ENCODE measurements at regions not wholly inside any gene's neighbourhood (a gene's known extent, or its start where the extent isn't known, plus 50 kb on each side); places are given as distances from the start of the nearest gene placed in this dataset.
"Not testable (repeated sequence)": the region's sequence is repeated elsewhere in the genome, so short reads cannot be mapped to it uniquely, and the experiment has no call there.

DNA sequence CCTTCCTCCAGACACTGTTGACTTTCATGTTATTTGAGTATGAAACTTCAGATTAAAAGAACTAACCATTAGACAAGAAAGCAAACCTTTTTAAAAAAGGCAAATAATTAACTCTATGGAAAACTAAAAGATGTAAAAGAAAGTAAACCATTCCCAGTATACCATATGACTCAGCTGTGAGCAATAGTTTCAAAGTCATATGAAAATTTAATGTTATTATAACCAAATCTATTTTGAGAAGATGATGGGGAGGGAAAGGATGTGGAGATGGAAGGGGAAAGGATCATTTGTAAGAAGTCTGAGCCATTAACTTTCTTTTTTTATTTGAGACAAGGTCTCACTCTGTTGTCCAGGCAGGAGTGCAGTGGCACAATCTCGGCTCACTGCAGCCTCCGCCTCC is 131.8 kb downstream of the IRX5 start:
- no peak for DNase-seq (ENCODE audit: low read depth)

DNA sequence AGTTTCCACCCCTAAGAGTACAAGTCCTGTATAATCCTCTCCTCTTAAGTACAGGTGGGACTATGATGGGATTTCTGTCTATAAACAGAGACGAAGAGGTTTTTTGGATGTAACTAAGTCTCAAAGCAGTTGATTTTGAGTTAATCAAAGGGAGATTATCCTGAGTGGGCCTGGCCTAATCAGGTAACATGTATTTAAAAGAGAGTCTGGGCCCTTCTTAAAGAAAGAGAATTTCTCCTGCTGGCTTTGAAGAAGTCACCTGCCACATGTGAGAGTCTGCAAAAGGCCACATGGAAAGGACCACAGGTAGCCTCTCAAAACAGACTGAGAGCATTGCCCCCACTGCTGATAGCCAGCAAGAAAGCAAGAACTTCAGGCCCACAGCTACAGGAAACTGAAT is 142.3 kb downstream of the IRX5 start:
- no peak for DNase-seq (ENCODE audit: low read depth)

DNA sequence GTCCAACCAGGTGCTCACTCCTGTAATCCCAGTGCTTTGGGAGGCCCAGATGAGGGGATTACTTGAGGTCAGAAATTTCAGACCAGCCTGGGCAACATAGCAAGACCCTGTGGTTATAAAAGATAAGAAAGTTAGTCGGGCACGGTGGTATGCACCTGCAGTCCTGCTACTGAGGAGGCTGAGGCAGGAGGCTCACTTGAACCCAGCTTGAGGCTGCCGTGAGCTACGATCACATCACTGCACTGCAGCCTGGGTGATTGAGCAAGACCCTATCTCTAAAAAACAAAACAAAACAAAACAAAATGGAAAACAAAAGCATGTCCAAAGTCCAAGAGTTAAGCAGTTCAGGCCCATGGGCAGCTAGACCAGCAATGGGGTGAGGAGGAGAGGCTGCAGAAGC is 143.2 kb downstream of the IRX5 start:
- DNase-seq (ENCODE audit: low read depth) = no peak

DNA sequence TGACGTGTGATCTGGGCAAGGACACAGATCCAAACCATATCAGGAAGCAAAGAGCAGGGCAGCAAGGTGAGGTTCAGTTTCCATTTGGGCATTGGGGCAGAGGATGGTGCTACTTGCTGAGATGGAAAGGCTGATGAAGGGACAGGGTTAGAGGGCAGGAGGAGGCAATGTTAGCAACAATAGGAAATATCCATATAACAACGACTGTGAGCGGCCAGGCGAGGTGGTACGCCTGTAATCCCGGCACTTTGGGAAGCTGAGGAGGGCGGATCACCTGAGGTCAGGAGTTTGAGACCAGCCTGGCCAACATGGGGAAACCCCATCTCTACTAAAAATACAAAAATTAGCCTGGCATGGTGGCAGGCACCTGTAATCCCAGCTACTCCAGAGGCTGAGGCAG is 144.5 kb downstream of the IRX5 start:
- DNase-seq (ENCODE audit: low read depth) = not testable (repeated sequence)

DNA sequence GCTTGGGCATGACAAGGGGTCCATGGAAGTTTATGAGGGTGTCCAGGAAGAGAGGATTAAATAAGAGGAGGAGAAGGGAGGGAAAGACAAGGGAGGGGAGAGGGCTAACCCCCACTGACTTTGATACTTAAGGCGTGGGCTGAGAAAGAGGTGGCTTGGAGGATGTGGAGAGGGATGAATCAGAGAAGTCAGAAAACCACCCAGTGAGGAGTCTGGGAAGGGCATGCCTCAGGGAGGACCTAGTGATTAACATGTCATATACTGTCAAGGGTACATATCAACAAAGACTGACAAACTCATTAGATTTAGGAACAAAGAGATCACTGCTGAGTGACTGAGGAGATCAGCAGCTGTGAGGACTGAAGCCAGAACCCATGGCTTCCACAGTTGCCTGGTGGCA is 145.4 kb downstream of the IRX5 start:
- no peak for DNase-seq (ENCODE audit: low read depth)

DNA sequence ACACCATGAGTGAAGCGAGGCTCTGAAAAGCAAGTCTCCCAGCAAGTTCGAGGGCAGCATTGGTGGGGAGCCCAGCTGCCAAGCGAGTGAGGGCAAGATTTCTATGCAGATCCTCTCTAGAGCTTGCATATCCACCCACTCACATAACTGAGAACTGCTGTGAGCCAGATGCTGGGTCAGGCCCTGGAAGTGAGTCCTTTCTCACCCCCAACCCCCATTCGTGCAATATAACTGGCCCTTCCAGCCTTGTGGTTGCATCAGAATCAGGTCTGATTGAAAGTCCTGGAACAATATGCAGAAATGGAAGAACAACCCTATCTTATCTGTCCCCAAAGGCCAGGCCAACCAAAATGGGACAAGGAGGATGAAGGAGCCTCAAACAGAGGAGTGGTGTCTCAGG is 146.6 kb downstream of the IRX5 start:
- DNase-seq (ENCODE audit: low read depth) = no peak

DNA sequence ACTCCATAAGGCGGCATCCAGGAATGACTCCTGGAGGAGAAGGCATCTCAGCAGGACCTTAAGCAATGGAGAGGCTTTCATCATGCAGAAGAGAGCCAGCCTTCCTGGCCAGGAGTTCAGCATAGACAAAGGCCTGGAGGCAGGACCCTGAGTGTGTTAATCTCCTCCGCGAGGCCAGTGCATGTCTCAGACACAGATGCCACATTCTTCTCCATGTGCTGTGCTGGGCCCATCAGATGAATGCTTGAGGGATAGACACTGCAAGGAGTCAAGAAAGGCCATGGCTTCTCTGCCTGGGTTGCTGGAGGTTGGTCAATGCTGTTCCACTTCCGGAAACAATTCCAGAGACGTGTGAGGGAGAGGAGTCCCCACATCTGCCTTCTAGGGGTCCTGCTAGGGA is 147.5 kb downstream of the IRX5 start:
- DNase-seq (ENCODE audit: low read depth) = no peak

DNA sequence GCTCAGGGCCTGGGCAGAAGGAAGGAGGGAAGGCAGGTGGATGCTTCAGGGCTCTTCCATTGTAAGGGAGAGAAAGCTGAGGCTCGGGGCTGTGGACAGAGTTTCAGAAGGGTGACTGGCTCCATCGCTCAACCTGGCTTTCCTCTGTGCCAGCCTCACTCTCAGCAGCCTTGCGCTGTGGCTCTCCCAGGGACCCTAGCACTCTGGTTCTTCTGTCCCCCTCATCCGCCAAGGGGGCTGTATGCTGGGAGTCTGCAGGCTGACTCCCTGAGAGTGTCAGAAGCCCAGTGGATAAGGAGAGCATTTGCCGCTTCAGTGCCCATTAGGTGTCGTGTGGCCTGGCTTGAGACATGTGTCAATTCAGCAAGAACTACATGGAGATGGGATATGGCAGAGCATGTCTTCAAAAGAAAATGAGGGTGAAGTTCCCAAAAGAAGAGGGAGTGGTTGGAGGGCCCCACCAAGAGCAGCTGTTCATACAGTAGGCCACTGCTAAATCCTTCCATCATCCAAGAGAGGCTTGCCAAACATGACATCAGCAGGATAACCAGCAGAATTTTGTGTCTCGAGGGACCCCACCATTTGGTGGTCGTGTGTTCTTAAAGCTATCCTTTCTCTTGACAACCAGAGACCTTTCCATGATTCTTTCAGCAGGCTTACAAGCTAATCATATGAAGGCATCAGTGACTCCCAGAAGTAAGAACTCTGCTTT is 148.2 kb downstream of the IRX5 start:
- no peak for DNase-seq (ENCODE audit: low read depth)

DNA sequence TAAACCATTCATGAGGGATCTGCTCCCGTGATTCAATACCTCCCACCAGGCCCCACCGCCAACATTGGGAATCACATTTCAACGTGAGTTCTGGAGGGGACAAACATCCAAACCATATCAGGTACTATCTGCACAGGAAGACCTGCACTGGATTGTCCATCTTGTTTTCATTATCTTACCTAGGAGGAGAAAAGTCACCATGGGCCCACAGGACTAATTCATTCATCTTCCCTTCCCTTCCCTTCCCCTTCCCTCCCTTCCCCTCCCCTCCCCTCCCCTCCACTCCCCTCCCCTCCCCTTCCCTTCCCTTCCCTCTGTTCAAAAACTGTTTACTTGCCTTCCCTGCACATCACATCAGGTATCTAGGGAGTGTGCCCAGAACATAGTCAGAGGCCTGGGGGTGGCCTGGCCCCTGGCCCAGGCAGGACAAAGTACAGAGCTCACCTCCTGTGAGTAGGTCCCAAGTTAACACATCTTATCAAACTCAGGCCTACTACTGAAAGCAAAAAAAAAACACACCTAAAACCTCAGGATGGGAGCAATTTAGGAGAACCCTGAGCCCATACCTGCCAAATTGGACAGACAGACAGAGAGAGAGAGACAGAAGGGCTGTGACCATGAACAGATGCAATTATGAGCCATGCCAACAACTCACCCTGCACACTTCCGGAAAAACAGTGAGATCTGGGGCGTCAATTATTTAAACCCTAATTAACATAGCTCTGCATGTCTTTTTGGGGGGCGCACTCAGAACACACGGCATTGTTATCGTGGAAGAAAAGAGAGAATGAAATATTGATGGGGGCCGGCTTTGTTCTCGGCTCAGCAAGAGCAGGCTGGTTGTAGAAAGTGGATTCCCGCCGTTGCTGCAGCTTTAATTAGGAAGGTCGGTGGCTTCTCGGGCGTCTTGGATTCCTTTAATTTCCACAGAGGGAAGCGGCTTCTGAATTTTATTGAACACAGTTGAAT is 151.2 kb downstream of the IRX5 start:
- DNase-seq (ENCODE audit: low read depth) = no peak

DNA sequence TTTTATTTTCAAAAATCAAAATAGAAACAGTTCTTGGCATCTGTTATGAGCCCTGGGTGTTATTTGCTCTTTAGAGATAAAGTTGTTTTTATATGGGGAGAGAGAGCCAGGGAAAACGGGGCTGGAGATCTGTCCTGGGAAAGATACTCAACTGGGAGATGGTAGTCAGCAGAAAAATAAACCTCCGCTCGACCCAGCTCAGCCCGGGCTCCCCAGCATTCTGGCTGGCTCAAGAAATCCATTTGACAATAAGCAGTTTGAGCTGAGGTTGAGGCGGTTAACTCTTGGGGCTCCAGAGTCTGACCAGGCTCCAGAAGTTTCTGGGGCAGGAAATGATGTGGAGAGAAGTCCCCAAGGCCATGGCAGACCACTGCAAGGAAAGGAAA is 151.9 kb downstream of the IRX5 start:
- no peak for DNase-seq (ENCODE audit: low read depth)

DNA sequence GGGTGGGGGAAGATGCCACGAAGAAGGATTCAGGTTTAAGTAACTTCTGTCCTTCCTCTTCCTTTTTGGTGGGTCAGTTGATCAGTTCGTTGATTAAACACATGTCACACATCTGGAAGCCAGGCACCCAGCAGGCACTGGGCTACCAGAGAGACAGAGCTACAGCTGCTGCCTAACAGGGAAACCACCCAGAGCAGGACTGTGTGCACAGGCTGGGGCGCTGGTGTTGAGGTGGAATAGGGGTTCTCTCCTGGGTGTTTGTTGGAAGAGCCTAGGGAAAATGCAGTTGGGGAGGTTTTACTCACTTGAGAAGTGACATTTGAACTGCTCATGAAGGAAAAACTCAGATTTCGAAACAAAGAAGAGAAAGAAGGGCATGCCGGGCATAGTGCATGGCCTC is 152.4 kb downstream of the IRX5 start:
- DNase-seq (ENCODE audit: low read depth) = no peak

DNA sequence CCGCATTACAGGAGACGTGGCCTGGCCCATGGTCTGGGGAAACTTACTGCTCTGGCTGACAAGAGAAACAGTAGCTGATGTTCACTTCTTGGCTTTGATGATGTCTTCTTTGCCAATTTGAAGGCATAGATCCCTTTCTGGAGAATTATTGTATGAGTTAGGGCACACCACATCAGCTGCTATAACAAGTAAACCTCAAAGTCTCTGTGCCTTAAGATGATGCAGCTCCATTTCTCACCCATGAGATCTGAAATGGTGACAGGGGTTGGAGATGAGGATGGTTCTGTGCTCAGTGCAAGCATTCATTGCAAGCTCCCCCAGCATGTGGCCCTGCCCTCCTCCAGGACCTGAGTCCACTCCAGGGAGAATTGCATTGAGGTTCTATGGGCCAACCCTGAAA is 157.4 kb downstream of the IRX5 start:
- DNase-seq (ENCODE audit: low read depth) = no peak

DNA sequence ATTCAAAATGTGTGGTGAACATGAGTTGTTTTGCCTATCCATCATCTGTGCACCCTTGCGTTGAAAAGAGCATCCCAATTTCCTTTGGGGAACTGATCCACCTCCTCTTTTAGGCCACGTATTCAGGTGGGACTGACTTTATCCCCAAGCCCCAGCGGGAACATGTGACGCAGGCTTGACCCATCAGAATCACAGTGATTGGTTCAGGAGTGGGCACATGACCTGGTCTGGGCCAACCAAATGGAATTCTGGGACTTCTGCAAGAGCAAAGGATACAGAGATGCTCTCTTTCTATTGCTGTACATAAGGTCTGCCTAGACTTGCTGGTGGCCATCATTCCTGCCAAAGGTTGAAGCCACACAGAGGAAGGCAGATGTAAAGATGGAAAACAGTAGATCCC is 158.9 kb downstream of the IRX5 start:
- no peak for DNase-seq (ENCODE audit: low read depth)

DNA sequence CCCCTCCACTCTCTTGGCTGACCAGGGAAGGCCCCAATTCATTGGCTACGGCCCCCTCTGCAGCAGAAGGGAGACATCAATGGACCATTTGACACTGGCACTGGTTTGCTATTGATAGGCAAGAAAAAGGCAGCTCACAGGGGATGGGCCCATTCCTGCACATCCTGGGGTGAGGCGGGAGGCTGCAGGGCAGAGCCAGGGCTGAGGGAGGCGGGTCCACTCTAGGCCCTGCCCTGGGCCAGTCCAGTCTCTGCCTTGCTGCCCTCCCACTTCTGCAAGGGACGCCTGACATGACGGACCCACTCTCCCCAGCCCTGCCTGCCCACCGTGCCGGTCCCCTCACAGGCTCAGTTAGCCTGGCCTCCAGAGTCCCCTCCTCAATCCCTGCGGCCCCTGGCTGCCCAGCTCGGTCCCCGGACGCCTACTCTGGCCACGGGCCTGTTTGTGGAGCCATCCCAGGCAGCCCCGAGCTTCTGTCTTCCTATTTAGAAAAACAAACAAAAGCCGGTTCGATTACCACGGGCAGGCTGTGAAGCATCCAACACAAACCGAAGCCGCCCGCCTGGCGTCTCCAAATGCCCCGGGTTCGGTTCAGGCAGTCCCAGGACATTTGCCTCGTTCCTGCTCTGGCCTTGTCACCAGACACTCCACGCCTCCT is 160.7 kb downstream of the IRX5 start:
- DNase-seq (ENCODE audit: low read depth) = no peak

DNA sequence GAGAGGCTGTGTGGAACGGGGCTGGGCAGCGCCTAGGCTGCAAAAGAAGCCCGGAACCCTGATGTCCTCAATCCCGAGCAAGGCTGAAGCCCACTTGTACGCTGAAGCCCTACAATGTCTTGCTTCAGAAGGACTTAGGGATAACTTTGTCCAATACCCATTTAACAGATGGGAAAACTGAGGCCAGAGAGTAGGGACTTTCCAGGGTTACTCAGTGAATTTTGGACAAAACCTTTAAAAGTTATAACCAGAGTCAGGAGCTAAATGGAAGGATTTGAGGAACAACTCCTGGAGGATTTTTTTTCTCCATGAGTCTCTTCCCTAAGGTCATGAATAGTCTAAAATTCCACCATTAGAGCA is 161.2 kb downstream of the IRX5 start:
- no peak for DNase-seq (ENCODE audit: low read depth)

DNA sequence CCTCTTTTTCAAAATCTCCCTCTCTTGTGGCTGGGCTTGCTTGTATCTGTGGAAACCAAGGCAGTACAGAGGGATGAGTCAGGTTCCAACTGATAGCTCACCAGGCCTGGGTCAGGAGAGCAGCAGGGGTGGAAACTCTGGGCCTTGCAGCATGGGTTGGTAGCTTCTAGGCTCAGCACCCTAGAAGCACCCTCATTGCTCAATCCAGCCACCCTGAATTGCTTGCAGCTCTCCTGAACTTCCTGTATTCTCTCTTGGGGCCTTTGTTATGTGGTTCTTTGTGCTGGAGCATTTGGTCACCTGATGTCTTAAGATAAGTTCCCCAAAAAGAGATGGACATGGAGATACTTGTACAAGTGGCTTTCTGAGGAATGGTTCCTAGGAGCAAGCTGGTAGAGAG is 169.4 kb downstream of the IRX5 start:
- no peak for DNase-seq (ENCODE audit: low read depth)

DNA sequence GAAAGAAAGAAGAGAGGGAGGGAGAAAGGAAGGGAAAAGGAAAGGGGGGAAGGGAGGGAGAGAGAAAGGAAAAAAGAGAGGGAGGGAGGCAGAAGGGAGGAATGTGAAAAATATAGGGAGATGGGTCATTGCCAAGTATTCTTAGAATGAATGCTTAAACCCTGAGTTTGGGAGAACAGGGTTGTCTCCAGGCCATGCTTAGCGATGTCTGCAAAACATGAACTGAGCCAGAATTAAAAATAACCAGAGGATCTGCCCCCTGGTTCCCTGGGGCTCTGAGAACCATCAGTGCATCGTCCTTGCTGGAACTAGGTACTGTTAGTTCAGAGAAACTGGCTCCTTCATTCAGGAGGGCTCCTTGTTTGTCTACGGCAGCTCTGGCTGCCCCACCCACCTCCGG is 170.4 kb downstream of the IRX5 start:
- no peak for DNase-seq (ENCODE audit: low read depth)

DNA sequence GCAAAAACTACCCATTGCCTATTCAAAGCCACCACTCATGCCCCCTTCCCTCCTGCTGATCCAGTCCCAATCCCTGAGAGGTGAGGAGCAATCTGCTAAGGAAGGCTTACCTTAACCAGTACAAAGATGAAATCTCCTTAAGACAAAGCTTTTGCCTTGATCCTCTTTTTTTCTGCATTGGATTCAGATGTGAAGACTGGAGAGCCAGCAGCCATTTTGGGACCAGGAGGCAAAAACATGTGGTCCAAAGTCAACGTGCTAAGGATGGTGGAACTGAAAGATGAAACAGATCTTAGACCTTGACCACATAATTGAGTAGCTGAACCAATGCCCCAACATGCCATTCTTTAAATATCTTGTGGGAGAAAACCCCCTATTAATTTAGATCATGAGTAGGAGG is 171.4 kb downstream of the IRX5 start:
- DNase-seq (ENCODE audit: low read depth) = no peak

DNA sequence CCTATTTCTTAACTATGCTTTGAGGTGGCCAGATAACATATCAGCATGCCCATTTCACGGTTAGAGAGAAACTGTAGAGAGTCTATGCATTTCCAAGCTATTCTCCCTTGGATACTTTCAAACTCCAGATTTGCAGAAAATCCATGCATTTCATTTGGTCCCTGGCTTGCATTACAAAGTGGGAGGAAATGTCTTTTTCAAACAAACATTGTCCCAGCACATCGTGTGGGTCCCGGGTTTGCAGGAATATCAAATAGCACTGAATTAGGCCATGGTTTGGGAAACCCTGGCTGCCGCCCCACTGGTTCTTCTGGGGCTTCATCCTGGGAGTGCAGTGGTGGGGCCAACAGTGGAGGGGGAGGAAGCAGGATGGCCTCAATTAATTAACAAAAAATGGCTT is 171.9 kb downstream of the IRX5 start:
- no peak for DNase-seq (ENCODE audit: low read depth)

DNA sequence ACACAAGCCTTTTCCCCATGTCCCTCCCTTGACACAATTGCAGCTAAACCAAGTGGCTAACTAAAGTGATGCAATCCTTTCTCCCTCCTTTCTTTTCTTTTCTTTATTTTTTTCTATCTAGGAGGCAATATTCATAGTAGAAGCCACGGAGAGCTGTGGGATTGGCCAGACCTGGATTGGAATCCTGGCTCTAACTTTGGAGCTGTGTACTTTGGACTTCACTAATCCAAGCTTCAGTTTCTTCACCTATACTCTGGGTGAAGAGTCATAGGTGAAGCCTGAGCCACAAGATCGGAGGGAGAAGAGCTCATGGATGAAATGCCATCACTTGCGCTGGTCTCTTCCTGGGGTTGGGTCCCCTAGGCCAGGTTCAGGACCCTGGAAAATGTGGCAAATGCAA is 177.2 kb downstream of the IRX5 start:
- DNase-seq (ENCODE audit: low read depth) = no peak

DNA sequence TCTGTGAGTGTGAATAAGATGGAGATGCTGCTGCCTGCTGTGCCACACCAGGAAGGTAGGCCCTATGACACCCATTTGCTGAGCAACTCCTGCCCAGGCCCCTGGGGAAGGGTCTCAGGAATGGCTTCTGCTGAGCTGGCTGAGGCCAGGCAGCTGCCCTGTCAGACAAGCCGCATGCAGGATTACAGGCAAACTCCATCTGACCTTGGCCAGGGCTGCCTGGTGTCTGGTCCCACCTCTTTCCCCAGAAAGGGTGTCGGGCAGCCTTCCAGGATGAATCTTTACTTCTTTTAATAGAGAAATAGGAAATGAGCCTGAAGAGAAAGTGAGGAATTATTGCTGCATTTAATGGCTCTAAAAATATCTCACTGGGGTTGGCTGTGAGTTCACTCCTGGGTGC is 182.5 kb downstream of the IRX5 start:
- DNase-seq (ENCODE audit: low read depth) = no peak

DNA sequence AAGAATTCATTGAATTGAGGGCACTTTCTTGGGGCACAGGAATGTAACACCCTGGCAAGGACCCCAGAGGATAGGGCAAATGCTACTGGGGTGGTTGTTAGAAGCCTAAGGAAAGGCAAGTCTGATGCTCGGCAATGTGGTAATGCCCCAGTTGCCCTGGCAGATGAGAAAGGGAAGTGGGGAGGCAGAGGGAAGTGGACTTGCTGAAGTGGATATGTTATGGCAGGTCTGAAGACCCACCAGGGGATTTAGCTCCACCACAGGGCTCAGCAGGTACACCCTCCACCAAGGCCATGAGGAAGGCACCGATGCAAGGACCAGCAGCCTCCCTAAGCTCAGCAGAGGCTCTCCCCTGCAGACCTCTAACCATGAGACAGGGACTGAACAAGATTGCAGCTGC is 184.8 kb downstream of the IRX5 start:
- DNase-seq (ENCODE audit: low read depth) = no peak
